ENCODE measurements at regions not wholly inside any gene's neighbourhood (a gene's known extent, or its start where the extent isn't known, plus 50 kb on each side); places are given as distances from the start of the nearest gene placed in this dataset.

- no peak overlapping the region for H3K9ac ChIP-seq (ENCODE audit: low read length)
- no peaks in the 10 kb centered on the region for H3K27me3 ChIP-seq (ENCODE audit: control insufficient read depth, insufficient read depth, low read length)
- H3K27ac ChIP-seq (ENCODE audit: low read depth, low read length), result no peak overlapping the region
- H3K36me3 ChIP-seq (ENCODE audit: control insufficient read depth, insufficient read depth, low read length), result no peaks in the 10 kb centered on the region
- H3K4me3 ChIP-seq (ENCODE audit: low read length), result no peak overlapping the region
- H3K4me1 ChIP-seq (ENCODE audit: control insufficient read depth, insufficient read depth, low read length), result no peaks in the 10 kb centered on the region
Observed at GRCh38 chr4:36884151-36884550, 360.4 kb upstream of the NWD2 start.

GRCh38 chr4:36891971-36892370 is 352.6 kb upstream of the NWD2 start:
- no peak overlapping the region for H3K9ac ChIP-seq (ENCODE audit: low read length)
- no peaks in the 10 kb centered on the region for H3K4me1 ChIP-seq (ENCODE audit: control insufficient read depth, insufficient read depth, low read length)
- H3K36me3 ChIP-seq (ENCODE audit: control insufficient read depth, insufficient read depth, low read length), result no peaks in the 10 kb centered on the region
- no peaks in the 10 kb centered on the region for H3K27me3 ChIP-seq (ENCODE audit: control insufficient read depth, insufficient read depth, low read length)
- no peak overlapping the region for H3K4me3 ChIP-seq (ENCODE audit: low read length)
- no peak overlapping the region for H3K27ac ChIP-seq (ENCODE audit: low read depth, low read length)

GRCh38 chr4:36900446-36900987 is 344.0 kb upstream of the NWD2 start:
- H3K27ac ChIP-seq (ENCODE audit: low read depth, low read length), result no peak overlapping the region
- H3K9ac ChIP-seq (ENCODE audit: low read length), result no peak overlapping the region
- H3K36me3 ChIP-seq (ENCODE audit: control insufficient read depth, insufficient read depth, low read length), result no peaks in the 10 kb centered on the region
- no peaks in the 10 kb centered on the region for H3K27me3 ChIP-seq (ENCODE audit: control insufficient read depth, insufficient read depth, low read length)
- no peaks in the 10 kb centered on the region for H3K4me1 ChIP-seq (ENCODE audit: control insufficient read depth, insufficient read depth, low read length)
- no peak overlapping the region for H3K4me3 ChIP-seq (ENCODE audit: low read length)

GRCh38 chr4:36904823-36905222 is 339.7 kb upstream of the NWD2 start:
- H3K27ac ChIP-seq (ENCODE audit: low read depth, low read length), result no peak overlapping the region

GRCh38 chr4:36914106-36914505 is 330.4 kb upstream of the NWD2 start:
- no peak overlapping the region for H3K27ac ChIP-seq (ENCODE audit: low read depth, low read length)
- no peaks in the 10 kb centered on the region for H3K36me3 ChIP-seq (ENCODE audit: control insufficient read depth, insufficient read depth, low read length)
- no peak overlapping the region for H3K4me3 ChIP-seq (ENCODE audit: low read length)
- H3K9ac ChIP-seq (ENCODE audit: low read length), result no peak overlapping the region
- H3K27me3 ChIP-seq (ENCODE audit: control insufficient read depth, insufficient read depth, low read length), result no peaks in the 10 kb centered on the region
- H3K4me1 ChIP-seq (ENCODE audit: control insufficient read depth, insufficient read depth, low read length), result no peaks in the 10 kb centered on the region

More at GRCh38 chr4:36904823-36905222, 339.7 kb upstream of the NWD2 start:
- Histone ChIP-seq H3K9ac (ENCODE audit: low read length) (no peak overlapping the region), H3K4me3 (ENCODE audit: low read length) (no peak overlapping the region), H3K36me3 (ENCODE audit: control insufficient read depth, insufficient read depth, low read length) (no peaks in the 10 kb centered on the region), H3K27me3 (ENCODE audit: control insufficient read depth, insufficient read depth, low read length) (no peaks in the 10 kb centered on the region), H3K4me1 (ENCODE audit: control insufficient read depth, insufficient read depth, low read length) (no peaks in the 10 kb centered on the region)

- H3K36me3 ChIP-seq (ENCODE audit: control insufficient read depth, insufficient read depth, low read length), result no peaks in the 10 kb centered on the region
- no peak overlapping the region for H3K4me3 ChIP-seq (ENCODE audit: low read length)
- H3K4me1 ChIP-seq (ENCODE audit: control insufficient read depth, insufficient read depth, low read length), result no peaks in the 10 kb centered on the region
- H3K9ac ChIP-seq (ENCODE audit: low read length), result no peak overlapping the region
- no peak overlapping the region for H3K27ac ChIP-seq (ENCODE audit: low read depth, low read length)
- H3K27me3 ChIP-seq (ENCODE audit: control insufficient read depth, insufficient read depth, low read length), result no peaks in the 10 kb centered on the region
Observed at GRCh38 chr4:36915717-36916116, 328.8 kb upstream of the NWD2 start.

GRCh38 chr4:36917413-36917812 is 327.1 kb upstream of the NWD2 start:
- H3K27me3 ChIP-seq (ENCODE audit: control insufficient read depth, insufficient read depth, low read length), result no peaks in the 10 kb centered on the region
- no peak overlapping the region for H3K4me3 ChIP-seq (ENCODE audit: low read length)
- H3K36me3 ChIP-seq (ENCODE audit: control insufficient read depth, insufficient read depth, low read length), result no peaks in the 10 kb centered on the region
- no peaks in the 10 kb centered on the region for H3K4me1 ChIP-seq (ENCODE audit: control insufficient read depth, insufficient read depth, low read length)
- no peak overlapping the region for H3K9ac ChIP-seq (ENCODE audit: low read length)
- no peak overlapping the region for H3K27ac ChIP-seq (ENCODE audit: low read depth, low read length)

- Histone ChIP-seq H3K9ac (ENCODE audit: low read length) (no peak overlapping the region), H3K27me3 (ENCODE audit: control insufficient read depth, insufficient read depth, low read length) (no peaks in the 10 kb centered on the region), H3K27ac (ENCODE audit: low read depth, low read length) (no peak overlapping the region), H3K4me1 (ENCODE audit: control insufficient read depth, insufficient read depth, low read length) (no peaks in the 10 kb centered on the region), H3K36me3 (ENCODE audit: control insufficient read depth, insufficient read depth, low read length) (no peaks in the 10 kb centered on the region), H3K4me3 (ENCODE audit: low read length) (no peak overlapping the region)
Observed at GRCh38 chr4:36919721-36920120, 324.8 kb upstream of the NWD2 start.

- Histone ChIP-seq H3K4me3 (ENCODE audit: low read length) (no peak overlapping the region), H3K4me1 (ENCODE audit: control insufficient read depth, insufficient read depth, low read length) (no peaks in the 10 kb centered on the region), H3K9ac (ENCODE audit: low read length) (no peak overlapping the region), H3K36me3 (ENCODE audit: control insufficient read depth, insufficient read depth, low read length) (no peaks in the 10 kb centered on the region), H3K27me3 (ENCODE audit: control insufficient read depth, insufficient read depth, low read length) (no peaks in the 10 kb centered on the region), H3K27ac (ENCODE audit: low read depth, low read length) (no peak overlapping the region)
Observed at GRCh38 chr4:36921476-36922216, 322.9 kb upstream of the NWD2 start.

GRCh38 chr4:36930562-36931111 is 313.9 kb upstream of the NWD2 start:
- Histone ChIP-seq H3K4me3 (ENCODE audit: low read length) (no peak overlapping the region), H3K36me3 (ENCODE audit: control insufficient read depth, insufficient read depth, low read length) (no peaks in the 10 kb centered on the region), H3K27me3 (ENCODE audit: control insufficient read depth, insufficient read depth, low read length) (no peaks in the 10 kb centered on the region), H3K9ac (ENCODE audit: low read length) (no peak overlapping the region), H3K4me1 (ENCODE audit: control insufficient read depth, insufficient read depth, low read length) (no peaks in the 10 kb centered on the region), H3K27ac (ENCODE audit: low read depth, low read length) (no peak overlapping the region)

- H3K4me1 ChIP-seq (ENCODE audit: control insufficient read depth, insufficient read depth, low read length), result no peaks in the 10 kb centered on the region
- H3K27ac ChIP-seq (ENCODE audit: low read depth, low read length), result no peak overlapping the region
- no peak overlapping the region for H3K9ac ChIP-seq (ENCODE audit: low read length)
- no peaks in the 10 kb centered on the region for H3K36me3 ChIP-seq (ENCODE audit: control insufficient read depth, insufficient read depth, low read length)
- no peak overlapping the region for H3K4me3 ChIP-seq (ENCODE audit: low read length)
- no peaks in the 10 kb centered on the region for H3K27me3 ChIP-seq (ENCODE audit: control insufficient read depth, insufficient read depth, low read length)
Observed at GRCh38 chr4:36944232-36944631, 300.3 kb upstream of the NWD2 start.

GRCh38 chr4:36961420-36961819 is 283.1 kb upstream of the NWD2 start:
- no peaks in the 10 kb centered on the region for H3K4me1 ChIP-seq (ENCODE audit: control insufficient read depth, insufficient read depth, low read length)
- no peaks in the 10 kb centered on the region for H3K27me3 ChIP-seq (ENCODE audit: control insufficient read depth, insufficient read depth, low read length)
- H3K9ac ChIP-seq (ENCODE audit: low read length), result no peak overlapping the region
- no peak overlapping the region for H3K4me3 ChIP-seq (ENCODE audit: low read length)
- H3K36me3 ChIP-seq (ENCODE audit: control insufficient read depth, insufficient read depth, low read length), result no peaks in the 10 kb centered on the region
- H3K27ac ChIP-seq (ENCODE audit: low read depth, low read length), result no peak overlapping the region

Data from rectal smooth muscle tissue (tissue), 1 donor.